CD4-positive, alpha-beta T cell treated with Interleukin-15 for 1 hour (primary cell): ENCODE measurements at regions not wholly inside any gene's neighbourhood (a gene's known extent, or its start where the extent isn't known, plus 50 kb on each side); places are given as distances from the start of the nearest gene placed in this dataset.

Experiments used
- DNase-seq: peaks from one replicate; pipeline ENCODE4 v3.0.0-alpha.2; 2020

GRCh38 chr14:71514941-71515919 is 417.0 kb upstream of the RGS6 start:
- DNase-seq = no peak

GRCh38 chr14:71521238-71522135 is 410.7 kb upstream of the RGS6 start:
- no peak for DNase-seq

GRCh38 chr14:71523630-71524319 is 408.5 kb upstream of the RGS6 start:
- no peak for DNase-seq

- no peak for DNase-seq
Observed at GRCh38 chr14:71524320-71524982, 407.8 kb upstream of the RGS6 start.

- no peak for DNase-seq
Observed at GRCh38 chr14:71525663-71526221, 406.5 kb upstream of the RGS6 start.

- DNase-seq = no peak
Observed at GRCh38 chr14:71526388-71526787, 405.8 kb upstream of the RGS6 start.

GRCh38 chr14:71527838-71528237 is 404.4 kb upstream of the RGS6 start:
- DNase-seq = no peak

GRCh38 chr14:71529848-71530247 is 402.4 kb upstream of the RGS6 start:
- DNase-seq = no peak

- DNase-seq = no peak
Observed at GRCh38 chr14:71532344-71532743, 399.9 kb upstream of the RGS6 start.

GRCh38 chr14:71532790-71533189 is 399.4 kb upstream of the RGS6 start:
- DNase-seq = no peak

- no peak for DNase-seq
Observed at GRCh38 chr14:71533390-71533789, 398.8 kb upstream of the RGS6 start.

- DNase-seq = no peak
Observed at GRCh38 chr14:71533800-71534199, 398.4 kb upstream of the RGS6 start.

- no peak for DNase-seq
Observed at GRCh38 chr14:71534506-71534905, 397.7 kb upstream of the RGS6 start.

GRCh38 chr14:71536015-71536740 is 396.1 kb upstream of the RGS6 start:
- DNase-seq = no peak

- DNase-seq = no peak
Observed at GRCh38 chr14:71536927-71537772, 395.1 kb upstream of the RGS6 start.

- DNase-seq = no peak
Observed at GRCh38 chr14:71538288-71538687, 393.9 kb upstream of the RGS6 start.

- no peak for DNase-seq
Observed at GRCh38 chr14:71538938-71539649, 393.1 kb upstream of the RGS6 start.

- no peak for DNase-seq
Observed at GRCh38 chr14:71539650-71540285, 392.5 kb upstream of the RGS6 start.

- DNase-seq = no peak
Observed at GRCh38 chr14:71541271-71541670, 391.0 kb upstream of the RGS6 start.
